Upper lobe of left lung (tissue), 6 donors: ENCODE measurements at regions not wholly inside any gene's neighbourhood (a gene's known extent, or its start where the extent isn't known, plus 50 kb on each side); places are given as distances from the start of the nearest gene placed in this dataset.

ENCODE experiments used
- ATAC-seq, 2 donors: fragments of 200-7000 bp; cut with Tn5 transposase; one replicate each; pipeline ENCODE4 v1.9.1; 2022; ENCODE audit warnings: mild to moderate bottlenecking in 2 of 2, moderate library complexity in 2 of 2; ENCODE audit not compliant: low FRiP score in 2 of 2
- DNase-seq, 2 donors: peaks; one replicate each; pipeline ENCODE4 v3.0.0-alpha.2; 2019 to 2020
- H3K27ac ChIP-seq, 4 donors: fragments of 200-600 bp; sonication (generic); one replicate each; pipeline ENCODE4 v1.5.1; 2016 to 2019
- H3K27me3 ChIP-seq, 4 donors: fragments of 200-600 bp; sonication (generic); one replicate each; pipeline ENCODE4 v1.5.1; 2017 to 2019
- H3K36me3 ChIP-seq, 4 donors: fragments of 200-600 bp; sonication (generic); one replicate each; pipeline ENCODE4 v1.5.1; 2016 to 2019
- H3K4me1 ChIP-seq, 4 donors: fragments of 200-600 bp; sonication (generic); one replicate each; pipeline ENCODE4 v1.5.1; 2018 to 2019
- H3K4me3 ChIP-seq, 4 donors: fragments of 200-600 bp; sonication (generic); one replicate each; pipeline ENCODE4 v1.5.1; 2017 to 2019; ENCODE audit warnings: mild to moderate bottlenecking in 2 of 4, moderate library complexity in 1 of 4
- H3K9me3 ChIP-seq, 4 donors: fragments of 200-600 bp; sonication (generic); one replicate each; pipeline ENCODE4 v1.5.1; 2018 to 2019
- CTCF ChIP-seq, 6 experiments: fragments of 450-650 bp in 4 of 6; fragments of 200-600 bp in 2 of 6; sonication (generic) in 2 of 6; IDR thresholded peaks; one replicate each; pipeline ENCODE4 v1.5.1; 2016 to 2019; ENCODE audit warnings: antibody characterized with exemption in 6 of 6
- EP300 ChIP-seq, 4 donors: sonication (generic); formaldehyde crosslinking; IDR thresholded peaks; one replicate each; pipeline ENCODE4 v1.5.1; 2017; ENCODE audit warnings: antibody characterized with exemption in 4 of 4, control low read depth in 2 of 4
- POLR2A ChIP-seq, 4 donors: fragments of 450-650 bp; IDR thresholded peaks; one replicate each; pipeline ENCODE4 v1.5.1; 2016 to 2017; ENCODE audit warnings: antibody characterized with exemption in 4 of 4, mild to moderate bottlenecking in 2 of 4
- POLR2AphosphoS5 ChIP-seq, 2 donors: sonication (generic); formaldehyde crosslinking; IDR thresholded peaks; one replicate each; pipeline ENCODE4 v1.5.1; 2017; ENCODE audit warnings: antibody characterized with exemption in 2 of 2
- WGBS, 2 donors: methylation state at CpG; one replicate each; pipeline ENCODE4 v1.1.5; 2017 to 2018; 5-methylcytosine and 5-hydroxymethylcytosine counted together
- donor health status: DM: no; HTN: no; CAD: no; lungs with moderate emphysema.
- donor health status: DM: no; HTN: yes; CAD: no; lungs with severe emphysema.

- TF ChIP-seq CTCF (IDR thresholded peaks at IDR 0.05) (no peak), POLR2AphosphoS5 (IDR thresholded peaks at IDR 0.05) (no peak), EP300 (IDR thresholded peaks at IDR 0.05) (no peak), POLR2A (IDR thresholded peaks at IDR 0.05) (no peak)
- Histone ChIP-seq H3K4me1 (no peaks in the 10 kb centered on the region), H3K27ac (no peak overlapping the region), H3K27me3 (no peaks in the 10 kb centered on the region), H3K4me3 (no peak overlapping the region), H3K36me3 (no peaks in the 10 kb centered on the region), H3K9me3 (no peaks in the 10 kb centered on the region)
- WGBS, 2 donors: 79 to 88% methylated on average over 2 of the region's 2 CpGs
- DNase-seq (no peak), ATAC-seq (no peak)
These were observed 199.4 kb upstream of the TTC14 start for GRCh38 chr3:180402471-180403073.

DNA sequence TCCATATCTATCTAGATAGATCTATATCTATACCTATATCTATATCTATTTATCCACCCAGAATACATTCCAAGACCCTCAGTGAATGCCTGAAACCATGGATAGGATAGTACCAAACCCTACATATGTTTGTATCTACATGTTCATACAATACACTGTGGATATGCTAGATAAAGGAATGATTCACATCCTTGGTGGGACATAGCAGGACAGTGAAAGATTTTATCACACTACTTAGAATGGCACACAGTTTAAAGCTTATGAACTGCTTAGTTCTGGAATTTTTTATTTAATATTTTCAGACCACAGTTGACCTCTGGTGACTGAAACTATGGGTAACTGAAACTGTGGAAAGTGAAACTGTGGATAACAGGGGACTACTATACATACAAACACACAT is 198.8 kb upstream of the TTC14 start:
- Histone ChIP-seq H3K27ac (no peak overlapping the region), H3K27me3 (no peaks in the 10 kb centered on the region), H3K36me3 (no peaks in the 10 kb centered on the region), H3K4me3 (no peak overlapping the region), H3K4me1 (no peaks in the 10 kb centered on the region), H3K9me3 (no peaks in the 10 kb centered on the region)
- no peak for ATAC-seq
- no peak for TF ChIP-seq CTCF (IDR thresholded peaks at IDR 0.05)
- no peak for TF ChIP-seq POLR2AphosphoS5 (IDR thresholded peaks at IDR 0.05)
- TF ChIP-seq POLR2A (IDR thresholded peaks at IDR 0.05): no peak
- TF ChIP-seq EP300 (IDR thresholded peaks at IDR 0.05): no peak
- DNase-seq: no peak

GRCh38 chr3:180408654-180409053 is 193.3 kb upstream of the TTC14 start:
- Histone ChIP-seq H3K4me1 (no peaks in the 10 kb centered on the region), H3K4me3 (no peak overlapping the region), H3K27ac (no peak overlapping the region), H3K27me3 (no peaks in the 10 kb centered on the region), H3K9me3 (no peaks in the 10 kb centered on the region), H3K36me3 (no peaks in the 10 kb centered on the region)
- TF ChIP-seq POLR2A (IDR thresholded peaks at IDR 0.05) (no peak), POLR2AphosphoS5 (IDR thresholded peaks at IDR 0.05) (no peak), EP300 (IDR thresholded peaks at IDR 0.05) (no peak), CTCF (IDR thresholded peaks at IDR 0.05) (no peak)
- 68 to 77% methylated on average over 1 of the region's 1 CpG for WGBS, 2 donors
- ATAC-seq (no peak), DNase-seq (no peak)

DNA sequence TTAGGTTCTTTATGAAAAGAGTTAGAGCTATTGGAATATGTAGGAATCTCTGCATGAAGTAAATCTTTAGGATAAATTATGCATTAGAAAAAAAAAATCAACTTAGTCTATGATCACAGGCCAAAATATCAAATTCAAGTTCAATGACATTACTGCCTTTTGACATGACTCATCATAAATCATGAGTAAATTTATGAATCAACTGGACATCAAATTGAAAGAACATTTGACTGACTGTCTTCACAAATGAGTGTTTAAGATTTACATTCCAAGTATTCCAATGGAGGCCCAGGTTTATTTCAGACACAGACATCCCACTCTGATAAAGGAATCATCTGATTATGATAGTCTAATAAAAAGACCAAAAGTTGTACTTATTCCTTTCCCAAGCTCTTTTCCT is 192.8 kb upstream of the TTC14 start:
- H3K4me1 ChIP-seq: no peaks in the 10 kb centered on the region
- H3K27me3 ChIP-seq: no peaks in the 10 kb centered on the region
- TF ChIP-seq CTCF (IDR thresholded peaks at IDR 0.05) (no peak), POLR2A (IDR thresholded peaks at IDR 0.05) (no peak)
- no peak overlapping the region for H3K27ac ChIP-seq
- no peaks in the 10 kb centered on the region for H3K9me3 ChIP-seq
- ATAC-seq: no peak
- no peaks in the 10 kb centered on the region for H3K36me3 ChIP-seq
- DNase-seq: no peak
- H3K4me3 ChIP-seq: no peak overlapping the region

- ATAC-seq (no peak), DNase-seq (no peak)
- 62 to 65% methylated on average over 2 of the region's 2 CpGs for WGBS, 2 donors
- H3K27me3 ChIP-seq: no peaks in the 10 kb centered on the region
- TF ChIP-seq CTCF (IDR thresholded peaks at IDR 0.05): no peak
- TF ChIP-seq EP300 (IDR thresholded peaks at IDR 0.05): no peak
- TF ChIP-seq POLR2A (IDR thresholded peaks at IDR 0.05): no peak
- TF ChIP-seq POLR2AphosphoS5 (IDR thresholded peaks at IDR 0.05): no peak
- H3K27ac ChIP-seq: no peak overlapping the region
- H3K9me3 ChIP-seq: no peaks in the 10 kb centered on the region
- H3K4me3 ChIP-seq: no peak overlapping the region
- no peaks in the 10 kb centered on the region for H3K36me3 ChIP-seq
- no peaks in the 10 kb centered on the region for H3K4me1 ChIP-seq
These were observed 192.1 kb upstream of the TTC14 start for GRCh38 chr3:180409883-180410282.
